HCT116 (cell line): ENCODE measurements at regions not wholly inside any gene's neighbourhood (a gene's known extent, or its start where the extent isn't known, plus 50 kb on each side); places are given as distances from the start of the nearest gene placed in this dataset.
A peak's percentile ranks its signal among the peaks of the same experiment; 100 is the strongest.

Experiments used
- ATAC-seq: fragments of 200-7000 bp; cut with Tn5 transposase; 2 replicates; pipeline ENCODE4 v1.9.1; 2020; ENCODE audit warnings: mild to moderate bottlenecking, moderate library complexity
- BruUV-seq: library from RNA; stranded (reverse); fragments of 400-500 nt; replicated peaks from 2 replicates; lab custom pipeline; 2021; lab: Mats Ljungman, UMichigan
- CTCF ChIA-PET: fragments of 300-600 bp; sonication (Branson Sonifier 250); formaldehyde crosslinking; loops from one replicate; lab custom pipeline; 2021; ENCODE audit warnings: antibody characterized with exemption; lab: Charles Lee
- POLR2A ChIA-PET: fragments of 300-600, 350-600 bp; sonication (Branson Sonifier 250); formaldehyde crosslinking; loops from one replicate; lab custom pipeline; 2021; ENCODE audit warnings: antibody characterized with exemption; lab: Charles Lee
- RAD21 ChIA-PET, 2 experiments: fragments of 300-600 bp; sonication (Branson Sonifier 250); formaldehyde crosslinking; loops; one replicate each; lab custom pipeline; 2023; ENCODE audit warnings: low total read pairs in 2 of 2; ENCODE audit not compliant: uncharacterized antibody in 2 of 2, unreplicated experiment in 2 of 2, low non-redundant PET in 1 of 2; lab: Charles Lee
- DNase-seq: peaks from one replicate; pipeline ENCODE4 v3.0.0-alpha.2; 2010; ENCODE audit warnings: low read depth, low spot score
- H2AFZ ChIP-seq: fragments of 200-600 bp; shearing (Covaris generic), sonication (generic); 2 replicates; pipeline ENCODE4 v1.6.1; 2017; ENCODE audit warnings: low read depth, mixed run types, mixed read lengths, antibody characterized with exemption, low read length; ENCODE audit not compliant: poor library complexity, severe bottlenecking
- H3K27ac ChIP-seq: 2 replicates; pipeline ENCODE4 v1.5.1; 2012; ENCODE audit warnings: low read depth, low read length
- H3K27me3 ChIP-seq: fragments of 200-600 bp; sonication (generic); 2 replicates; pipeline ENCODE4 v1.6.1; 2016; ENCODE audit warnings: mixed run types, low read length, mixed read lengths; ENCODE audit not compliant: insufficient read depth
- H3K36me3 ChIP-seq, 2 experiments: fragments of 200-500 bp in 1 of 2; fragments of 200-600 bp in 1 of 2; sonication (Bioruptor generic) in 1 of 2; sonication (generic) in 1 of 2; 2 replicates each; pipeline versions ENCODE4 v1.5.1 to v1.6.1; 2014 to 2016; ENCODE audit warnings: low read length in 2 of 2, inconsistent platforms in 1 of 2, mixed read lengths in 1 of 2, mixed run types in 1 of 2; ENCODE audit not compliant: insufficient read depth in 2 of 2, control insufficient read depth in 1 of 2
- H3K4me1 ChIP-seq, 2 experiments: fragments of 200-600 bp in 1 of 2; sonication (generic) in 1 of 2; 2 replicates each; pipeline versions ENCODE4 v1.5.1 to v1.6.1; 2012 to 2017; ENCODE audit warnings: low read length in 2 of 2, inconsistent platforms in 1 of 2, mild to moderate bottlenecking in 1 of 2, mixed read lengths in 1 of 2, mixed run types in 1 of 2, moderate library complexity in 1 of 2; ENCODE audit not compliant: insufficient read depth in 2 of 2, control insufficient read depth in 1 of 2
- H3K4me2 ChIP-seq: fragments of 200-600 bp; sonication (generic); 2 replicates; pipeline ENCODE4 v1.6.1; 2017; ENCODE audit warnings: mixed run types, low read length, mixed read lengths
- H3K4me3 ChIP-seq, 2 experiments: fragments of 200-600 bp in 1 of 2; sonication (generic) in 1 of 2; replicated peaks in 1 of 2; 2 replicates each; pipeline ENCODE4 v1.5.1; 2011 to 2016; ENCODE audit warnings: low read length in 2 of 2, control low read depth in 1 of 2, low read depth in 1 of 2, mild to moderate bottlenecking in 1 of 2, mixed read lengths in 1 of 2, mixed run types in 1 of 2
- H3K79me2 ChIP-seq: fragments of 200-600 bp; sonication (generic); 2 replicates; pipeline ENCODE4 v1.6.1; 2017; ENCODE audit warnings: mild to moderate bottlenecking, mixed run types, low read length, moderate library complexity, mixed read lengths; ENCODE audit not compliant: insufficient read depth
- H3K9ac ChIP-seq: fragments of 200-600 bp; sonication (generic); 2 replicates; pipeline ENCODE4 v1.6.1; 2016; ENCODE audit warnings: low read length, mixed read lengths
- H3K9me2 ChIP-seq: fragments of 200-600 bp; sonication (generic), shearing (Covaris generic); 2 replicates; pipeline ENCODE4 v1.6.1; 2017; ENCODE audit warnings: mixed run types, mild to moderate bottlenecking, moderate library complexity; ENCODE audit not compliant: insufficient read depth
- H3K9me3 ChIP-seq, 2 experiments: fragments of 200-500 bp in 1 of 2; fragments of 200-600 bp in 1 of 2; sonication (Bioruptor generic) in 1 of 2; sonication (generic) in 1 of 2; 2 replicates each; pipeline ENCODE4 v1.6.1; 2014 to 2017; ENCODE audit warnings: low read length in 2 of 2, mixed read lengths in 2 of 2, inconsistent platforms in 1 of 2, low read depth in 1 of 2, mild to moderate bottlenecking in 1 of 2, mixed run types in 1 of 2, moderate library complexity in 1 of 2; ENCODE audit not compliant: control insufficient read depth in 1 of 2, insufficient read depth in 1 of 2
- H4K20me1 ChIP-seq: fragments of 200-600 bp; sonication (generic), shearing (Covaris generic); 2 replicates; pipeline ENCODE4 v1.6.1; 2017; ENCODE audit warnings: mixed run types, mild to moderate bottlenecking, moderate library complexity; ENCODE audit not compliant: insufficient read depth
- CEBPB ChIP-seq: IDR thresholded peaks from 2 replicates; pipeline ENCODE4 v1.6.1; 2012; ENCODE audit warnings: low read depth
- CTCF ChIP-seq, 3 experiments: fragments of 200-600 bp in 1 of 3; sonication (generic) in 1 of 3; IDR thresholded peaks in 2 of 3; conservative IDR thresholded peaks in 1 of 3; 2 replicates each; pipeline ENCODE4 v1.5.1; 2012 to 2017; ENCODE audit warnings: low read depth in 2 of 3, low read length in 2 of 3, antibody characterized with exemption in 1 of 3, borderline replicate concordance in 1 of 3, control low read depth in 1 of 3, mild to moderate bottlenecking in 1 of 3, mixed read lengths in 1 of 3, mixed run types in 1 of 3, moderate library complexity in 1 of 3; ENCODE audit not compliant: insufficient read depth in 1 of 3
- EZH2 ChIP-seq: fragments of 200-600 bp; sonication (generic); IDR thresholded peaks from 2 replicates; pipeline ENCODE4 v1.6.1; 2017; ENCODE audit warnings: antibody characterized with exemption, mixed run types
- EZH2phosphoT487 ChIP-seq: fragments of 200-600 bp; IDR thresholded peaks from 2 replicates; pipeline ENCODE4 v1.6.1; 2018; ENCODE audit warnings: antibody characterized with exemption, borderline replicate concordance
- JUND ChIP-seq: IDR thresholded peaks from 2 replicates; pipeline ENCODE4 v1.6.1; 2012
- MAX ChIP-seq: IDR thresholded peaks from 2 replicates; pipeline ENCODE4 v1.6.1; 2012
- POLR2A ChIP-seq: IDR thresholded peaks from 2 replicates; pipeline ENCODE4 v1.7.0; 2011; ENCODE audit warnings: borderline replicate concordance; ENCODE audit not compliant: insufficient read depth, insufficient read length; ENCODE audit errors: extremely low read depth
- POLR2AphosphoS5 ChIP-seq: IDR thresholded peaks from 2 replicates; pipeline ENCODE4 v1.6.1; 2011; ENCODE audit warnings: mild to moderate bottlenecking, low read depth, low read length, moderate library complexity
- RAD21 ChIP-seq: IDR thresholded peaks from 2 replicates; pipeline ENCODE4 v1.6.1; 2012; ENCODE audit warnings: low read depth, mild to moderate bottlenecking
- SP1 ChIP-seq: IDR thresholded peaks from 2 replicates; pipeline ENCODE4 v1.6.1; 2012; ENCODE audit warnings: low read depth
- TCF7L2 ChIP-seq: IDR thresholded peaks from 2 replicates; pipeline ENCODE4 v1.7.0; 2011; ENCODE audit warnings: borderline replicate concordance, inconsistent platforms; ENCODE audit not compliant: insufficient read depth, insufficient read length; ENCODE audit errors: extremely low read depth
- ZBTB33 ChIP-seq: IDR thresholded peaks from 2 replicates; pipeline ENCODE4 v1.6.1; 2011; ENCODE audit warnings: mild to moderate bottlenecking, low read length, moderate library complexity; ENCODE audit not compliant: insufficient replicate concordance; ENCODE audit errors: extremely low read depth
- ZFX ChIP-seq: fragments of 450-650 bp; IDR thresholded peaks from 2 replicates; pipeline ENCODE4 v1.6.1; 2017
- ZNF274 ChIP-seq: fragments of 200-500 bp; sonication (Bioruptor generic); IDR thresholded peaks from 2 replicates; pipeline ENCODE4 v1.6.1; 2014; ENCODE audit warnings: mild to moderate bottlenecking, low read depth, low read length, inconsistent platforms
- intact Hi-C: fragments of 100-400 bp; cut with micrococcal nuclease; formaldehyde crosslinking; loops from 2 replicates; pipeline ENCODE4 v1.10.0; 2022

- Histone ChIP-seq H3K27ac (no peak overlapping the region), H3K4me1 (no peaks in the 10 kb centered on the region), H2AFZ (no peak overlapping the region), H3K79me2 (no peaks in the 10 kb centered on the region), H3K36me3 (no peaks in the 10 kb centered on the region), H3K4me2 (no peak overlapping the region), H4K20me1 (no peaks in the 10 kb centered on the region; the same call in 1 of the 2 replicates), H3K4me3 (no peak overlapping the region), H3K27me3 (no peaks in the 10 kb centered on the region), H3K9me2 (no peaks in the 10 kb centered on the region), H3K9ac (no peak overlapping the region), H3K9me3 (peaks cover 0 to 7% of the 10 kb centered on the region in 2 experiments; a peak in 1 of 4 replicates)
- BruUV-seq = no TSS peak
- intact Hi-C loops = no loop called here
- RAD21 ChIA-PET = no interaction called here
- TF ChIP-seq JUND = no peak
- TF ChIP-seq CTCF (IDR thresholded peaks at IDR 0.05 in 2 of 3, conservative IDR thresholded peaks at IDR 0.05 in 1 of 3; ENCODE audit: borderline replicate concordance in 1 of 3, insufficient read depth in 1 of 3, low read depth in 2 of 3, low read length in 2 of 3) = peak in 2 of 3 experiments; percentile 51 to 63; a peak in 4 of 6 replicates
- peak; percentile 41 for TF ChIP-seq RAD21
- POLR2A ChIA-PET = no interaction called here
- ATAC-seq (no peak), DNase-seq (peak; percentile 15)
- CTCF ChIA-PET = interaction anchor here (0.6 kb wide), 1 partner anchor 36 kb away, joined by 3 read pairs; no protein-coding TSS in a partner anchor
Measured at GRCh38 chr9:26326563-26326962, 566.0 kb downstream of the CAAP1 start.

GRCh38 chr9:26325444-26325829 is 567.2 kb downstream of the CAAP1 start:
- no peaks in the 10 kb centered on the region; the same call in 1 of the 2 replicates for H4K20me1 ChIP-seq
- H3K9me3 ChIP-seq = peaks cover 0 to 4% of the 10 kb centered on the region in 2 experiments; a peak in 1 of 4 replicates
- TF ChIP-seq EZH2phosphoT487 (no peak), POLR2AphosphoS5 (no peak), ZNF274 (no peak), MAX (no peak), CTCF (IDR thresholded peaks at IDR 0.05 in 2 of 3, conservative IDR thresholded peaks at IDR 0.05 in 1 of 3; ENCODE audit: borderline replicate concordance in 1 of 3, insufficient read depth in 1 of 3, low read depth in 2 of 3, low read length in 2 of 3) (no peak), ZFX (no peak), SP1 (no peak), POLR2A (no peak), CEBPB (no peak), TCF7L2 (no peak), ZBTB33 (no peak), EZH2 (no peak), RAD21 (no peak)
- ATAC-seq = no peak
- no peaks in the 10 kb centered on the region for H3K27me3 ChIP-seq
- H3K4me2 ChIP-seq = no peak overlapping the region
- no peaks in the 10 kb centered on the region for H3K4me1 ChIP-seq
- no peak overlapping the region for H3K9ac ChIP-seq
- no peak overlapping the region for H2AFZ ChIP-seq
- POLR2A ChIA-PET = no interaction called here
- intact Hi-C loops = no loop called here
- no peak overlapping the region for H3K27ac ChIP-seq
- H3K36me3 ChIP-seq = no peaks in the 10 kb centered on the region
- CTCF ChIA-PET = no interaction called here
- H3K9me2 ChIP-seq = no peaks in the 10 kb centered on the region
- DNase-seq = no peak
- no TSS peak for BruUV-seq
- H3K4me3 ChIP-seq = no peak overlapping the region
- RAD21 ChIA-PET = no interaction called here
- no peaks in the 10 kb centered on the region for H3K79me2 ChIP-seq
